GM06990 (cell line): ENCODE measurements at regions not wholly inside any gene's neighbourhood (a gene's known extent, or its start where the extent isn't known, plus 50 kb on each side); places are given as distances from the start of the nearest gene placed in this dataset.

Experiments
- DNase-seq: peaks from one replicate; pipeline ENCODE4 v3.0.0-alpha.2; 2011; ENCODE audit not compliant: insufficient read length; ENCODE audit errors: extremely low read depth
- H3K27me3 ChIP-seq: replicated peaks from 2 replicates; pipeline ENCODE4 v1.6.0; 2011; ENCODE audit warnings: low read length; ENCODE audit not compliant: control insufficient read depth, insufficient read depth
- H3K36me3 ChIP-seq: 2 replicates; pipeline ENCODE4 v1.5.1; 2011; ENCODE audit warnings: low read length; ENCODE audit not compliant: control insufficient read depth, insufficient read depth
- H3K4me3 ChIP-seq: replicated peaks from 2 replicates; pipeline ENCODE4 v1.5.1; 2011; ENCODE audit warnings: low read depth, mild to moderate bottlenecking, control low read depth, low read length
- CTCF ChIP-seq: IDR thresholded peaks from 2 replicates; pipeline ENCODE4 v1.5.1; 2011; ENCODE audit warnings: low read length, control low read depth, mild to moderate bottlenecking, inconsistent platforms; ENCODE audit not compliant: insufficient read depth, poor library complexity, severe bottlenecking

- H3K4me3 ChIP-seq: no peak overlapping the region
- DNase-seq: no peak
- no peak for TF ChIP-seq CTCF
- H3K36me3 ChIP-seq: no peaks in the 10 kb centered on the region
- no peaks in the 10 kb centered on the region for H3K27me3 ChIP-seq
Measured at GRCh38 chr7:124428781-124429180, 336.8 kb downstream of the GPR37 start.

GRCh38 chr7:124426621-124427020 is 339.0 kb downstream of the GPR37 start:
- no peaks in the 10 kb centered on the region for H3K27me3 ChIP-seq
- DNase-seq: no peak
- TF ChIP-seq CTCF: no peak
- no peaks in the 10 kb centered on the region for H3K36me3 ChIP-seq
- no peak overlapping the region for H3K4me3 ChIP-seq

- H3K4me3 ChIP-seq: no peak overlapping the region
- DNase-seq: no peak
- no peaks in the 10 kb centered on the region for H3K27me3 ChIP-seq
- no peaks in the 10 kb centered on the region for H3K36me3 ChIP-seq
- TF ChIP-seq CTCF: no peak
Measured at GRCh38 chr7:124423863-124424262, 341.7 kb downstream of the GPR37 start.

- TF ChIP-seq CTCF: no peak
- DNase-seq: no peak
- Histone ChIP-seq H3K36me3 (no peaks in the 10 kb centered on the region), H3K27me3 (no peaks in the 10 kb centered on the region), H3K4me3 (no peak overlapping the region)
Measured at GRCh38 chr7:124422081-124422480, 343.5 kb downstream of the GPR37 start.

- H3K4me3 ChIP-seq: no peak overlapping the region
- DNase-seq: no peak
- H3K36me3 ChIP-seq: no peaks in the 10 kb centered on the region
- no peaks in the 10 kb centered on the region for H3K27me3 ChIP-seq
- no peak for TF ChIP-seq CTCF
Measured at GRCh38 chr7:124420367-124420766, 345.2 kb downstream of the GPR37 start.

- DNase-seq: no peak
- TF ChIP-seq CTCF: no peak
- H3K36me3 ChIP-seq: no peaks in the 10 kb centered on the region
Measured at GRCh38 chr7:124413029-124413428, 352.6 kb downstream of the GPR37 start.

More at GRCh38 chr7:124413029-124413428, 352.6 kb downstream of the GPR37 start:
- H3K4me3 ChIP-seq: no peak overlapping the region
- H3K27me3 ChIP-seq: no peaks in the 10 kb centered on the region
